ENCODE measurements at regions not wholly inside any gene's neighbourhood (a gene's known extent, or its start where the extent isn't known, plus 50 kb on each side); places are given as distances from the start of the nearest gene placed in this dataset.
"Not testable (repeated sequence)": the region's sequence is repeated elsewhere in the genome, so short reads cannot be mapped to it uniquely, and the experiment has no call there.

DNA sequence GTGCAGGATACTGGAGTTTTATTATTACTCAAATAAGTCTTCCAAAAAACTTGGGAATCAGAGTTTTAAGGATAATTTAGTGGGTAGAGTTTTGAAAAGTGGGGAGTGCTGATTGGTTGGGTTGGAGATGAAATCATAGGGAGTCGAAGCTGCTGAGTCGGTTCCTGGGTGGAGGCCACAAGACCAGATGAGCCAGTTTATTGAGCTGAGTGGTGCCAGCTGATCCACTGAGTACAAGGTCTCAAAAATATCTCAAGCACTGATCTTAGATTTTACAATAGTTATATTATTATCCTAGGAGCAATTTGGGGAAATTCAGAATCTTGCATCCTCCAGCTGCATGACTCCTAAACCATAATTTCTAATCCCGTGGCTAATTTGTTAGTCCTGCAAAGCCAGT lies 804.9 kb upstream of the SEMA6A start:
- WGBS, result 76% methylated on average over 3 of the region's 3 CpGs
- DNase-seq (ENCODE audit: low read depth in 6 of 9, low spot score in 9 of 9), result no peak

DNA sequence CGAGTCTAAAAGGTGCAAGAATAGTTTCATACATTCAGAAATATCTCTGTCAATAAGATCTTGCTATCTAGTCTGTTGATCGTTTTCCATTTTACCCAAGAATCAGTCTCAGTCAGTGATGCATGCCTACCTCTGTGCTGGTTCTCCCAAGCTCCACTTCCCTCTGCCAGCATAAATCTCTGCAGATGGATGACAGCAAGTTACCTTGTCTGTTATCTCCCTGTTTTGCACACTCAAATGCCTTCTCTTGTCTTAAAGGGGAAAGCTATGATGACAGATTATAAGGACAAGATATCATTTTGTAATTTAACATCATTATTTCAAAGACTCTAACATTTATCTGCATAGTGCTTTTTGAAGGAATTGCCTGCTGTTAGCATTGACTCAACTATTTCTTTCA lies 802.1 kb upstream of the SEMA6A start:
- H3K36me3 ChIP-seq (ENCODE audit: control insufficient read depth in 2 of 2, insufficient read depth in 2 of 2, low read length in 1 of 2), result no peaks in the 10 kb centered on the region
- H3K9me3 ChIP-seq (ENCODE audit: control insufficient read depth in 2 of 2, insufficient read depth in 1 of 2, low read length in 1 of 2), result no peaks in the 10 kb centered on the region
- H3K4me3 ChIP-seq (ENCODE audit: low read length in 2 of 2), result no peak overlapping the region
- DNase-seq (ENCODE audit: low read depth in 6 of 9, low spot score in 9 of 9), result no peak
- H3K27ac ChIP-seq (ENCODE audit: low read depth in 1 of 2, low read length in 1 of 2), result no peak overlapping the region
- 52% methylated on average over 2 of the region's 2 CpGs for WGBS
- no peaks in the 10 kb centered on the region for H3K4me1 ChIP-seq (ENCODE audit: control insufficient read depth in 2 of 2, insufficient read depth in 2 of 2, low read length in 2 of 2)
- no peaks in the 10 kb centered on the region for H3K27me3 ChIP-seq (ENCODE audit: control insufficient read depth in 2 of 2, insufficient read depth in 1 of 2, low read length in 1 of 2)

More for the DNA sequence above, 804.9 kb upstream of the SEMA6A start:
- Histone ChIP-seq H3K27ac (ENCODE audit: low read depth in 1 of 2, low read length in 1 of 2) (no peak overlapping the region), H3K4me3 (ENCODE audit: low read length in 2 of 2) (no peak overlapping the region), H3K36me3 (ENCODE audit: control insufficient read depth in 2 of 2, insufficient read depth in 2 of 2, low read length in 1 of 2) (no peaks in the 10 kb centered on the region), H3K27me3 (ENCODE audit: control insufficient read depth in 2 of 2, insufficient read depth in 1 of 2, low read length in 1 of 2) (no peaks in the 10 kb centered on the region), H3K4me1 (ENCODE audit: control insufficient read depth in 2 of 2, insufficient read depth in 2 of 2, low read length in 2 of 2) (no peaks in the 10 kb centered on the region), H3K9me3 (ENCODE audit: control insufficient read depth in 2 of 2, insufficient read depth in 1 of 2, low read length in 1 of 2) (no peaks in the 10 kb centered on the region)

DNA sequence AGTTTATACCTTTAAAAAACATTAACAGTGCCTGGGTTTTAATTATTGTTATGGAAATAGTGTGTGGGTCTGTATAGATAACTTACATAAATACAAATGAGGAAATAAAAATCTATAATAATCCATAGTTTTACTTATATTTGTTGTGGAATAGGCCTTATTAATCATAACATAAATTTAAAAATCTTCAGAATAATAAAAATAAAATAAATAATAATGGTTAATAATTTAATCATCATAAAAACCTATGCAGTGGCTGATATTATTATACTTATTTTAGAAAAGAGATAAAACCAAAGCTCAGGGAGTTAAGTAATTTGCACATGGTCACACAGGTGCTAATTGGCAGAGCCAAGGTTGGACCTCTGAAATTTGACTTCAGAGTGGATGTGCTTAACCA lies 785.3 kb upstream of the SEMA6A start:
- no peak for DNase-seq (ENCODE audit: low read depth in 6 of 9, low spot score in 9 of 9)
- Histone ChIP-seq H3K27ac (ENCODE audit: low read depth in 1 of 2, low read length in 1 of 2) (no peak overlapping the region), H3K4me3 (ENCODE audit: low read length in 2 of 2) (no peak overlapping the region), H3K9me3 (ENCODE audit: control insufficient read depth in 2 of 2, insufficient read depth in 1 of 2, low read length in 1 of 2) (no peaks in the 10 kb centered on the region), H3K27me3 (ENCODE audit: control insufficient read depth in 2 of 2, insufficient read depth in 1 of 2, low read length in 1 of 2) (no peaks in the 10 kb centered on the region), H3K36me3 (ENCODE audit: control insufficient read depth in 2 of 2, insufficient read depth in 2 of 2, low read length in 1 of 2) (no peaks in the 10 kb centered on the region), H3K4me1 (ENCODE audit: control insufficient read depth in 2 of 2, insufficient read depth in 2 of 2, low read length in 2 of 2) (no peaks in the 10 kb centered on the region)

DNA sequence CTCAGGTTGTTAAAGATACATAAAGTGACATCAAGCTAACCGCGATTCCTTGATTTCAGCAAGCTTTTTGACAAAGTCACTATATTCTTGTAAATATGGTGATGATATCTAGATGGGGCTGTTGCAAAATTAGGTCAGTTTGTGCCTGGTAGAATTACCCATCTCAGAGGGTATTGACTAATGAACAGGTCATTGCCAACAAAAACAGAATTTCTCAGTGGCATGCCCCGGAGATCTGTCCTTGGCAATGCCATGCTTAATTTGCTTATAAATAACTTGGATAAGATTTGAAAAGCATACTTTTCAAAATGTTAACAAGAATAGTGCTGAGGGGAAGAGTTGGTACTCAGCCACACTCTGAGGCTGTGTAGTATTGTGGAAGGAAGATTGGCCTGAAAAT lies 783.3 kb upstream of the SEMA6A start:
- H3K4me3 ChIP-seq (ENCODE audit: low read length in 2 of 2), result no peak overlapping the region
- no peak overlapping the region for H3K27ac ChIP-seq (ENCODE audit: low read depth in 1 of 2, low read length in 1 of 2)
- no peaks in the 10 kb centered on the region for H3K36me3 ChIP-seq (ENCODE audit: control insufficient read depth in 2 of 2, insufficient read depth in 2 of 2, low read length in 1 of 2)
- 74% methylated on average over 3 of the region's 3 CpGs for WGBS
- no peaks in the 10 kb centered on the region for H3K27me3 ChIP-seq (ENCODE audit: control insufficient read depth in 2 of 2, insufficient read depth in 1 of 2, low read length in 1 of 2)
- no peak for DNase-seq (ENCODE audit: low read depth in 6 of 9, low spot score in 9 of 9)
- H3K4me1 ChIP-seq (ENCODE audit: control insufficient read depth in 2 of 2, insufficient read depth in 2 of 2, low read length in 2 of 2), result no peaks in the 10 kb centered on the region
- no peaks in the 10 kb centered on the region for H3K9me3 ChIP-seq (ENCODE audit: control insufficient read depth in 2 of 2, insufficient read depth in 1 of 2, low read length in 1 of 2)

DNA sequence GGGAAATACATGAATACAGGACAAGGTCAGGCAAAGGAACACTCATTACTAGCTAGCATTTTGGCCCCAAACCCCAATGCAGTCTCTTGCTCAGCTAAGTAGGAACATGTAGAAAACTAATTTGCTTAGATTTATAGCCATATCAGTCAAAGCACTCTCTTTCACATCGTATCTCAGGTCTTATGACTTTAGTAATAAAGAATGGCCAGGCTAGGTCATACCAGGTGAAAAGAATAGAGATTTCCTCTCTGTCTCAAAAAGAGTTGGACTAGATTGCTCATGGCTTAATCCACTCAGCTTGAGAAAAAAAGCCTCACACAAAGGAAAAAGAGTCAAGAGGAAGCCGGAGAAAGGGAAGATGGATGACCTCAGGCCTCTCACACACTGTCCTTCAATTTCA lies 772.7 kb upstream of the SEMA6A start:
- no peaks in the 10 kb centered on the region for H3K36me3 ChIP-seq (ENCODE audit: control insufficient read depth in 2 of 2, insufficient read depth in 2 of 2, low read length in 1 of 2)
- no peaks in the 10 kb centered on the region for H3K27me3 ChIP-seq (ENCODE audit: control insufficient read depth in 2 of 2, insufficient read depth in 1 of 2, low read length in 1 of 2)
- H3K9me3 ChIP-seq (ENCODE audit: control insufficient read depth in 2 of 2, insufficient read depth in 1 of 2, low read length in 1 of 2), result no peaks in the 10 kb centered on the region
- 65% methylated on average over 2 of the region's 2 CpGs for WGBS
- H3K4me3 ChIP-seq (ENCODE audit: low read length in 2 of 2), result no peak overlapping the region
- no peak for DNase-seq (ENCODE audit: low read depth in 6 of 9, low spot score in 9 of 9)
- no peak overlapping the region for H3K27ac ChIP-seq (ENCODE audit: low read depth in 1 of 2, low read length in 1 of 2)
- no peaks in the 10 kb centered on the region for H3K4me1 ChIP-seq (ENCODE audit: control insufficient read depth in 2 of 2, insufficient read depth in 2 of 2, low read length in 2 of 2)

DNA sequence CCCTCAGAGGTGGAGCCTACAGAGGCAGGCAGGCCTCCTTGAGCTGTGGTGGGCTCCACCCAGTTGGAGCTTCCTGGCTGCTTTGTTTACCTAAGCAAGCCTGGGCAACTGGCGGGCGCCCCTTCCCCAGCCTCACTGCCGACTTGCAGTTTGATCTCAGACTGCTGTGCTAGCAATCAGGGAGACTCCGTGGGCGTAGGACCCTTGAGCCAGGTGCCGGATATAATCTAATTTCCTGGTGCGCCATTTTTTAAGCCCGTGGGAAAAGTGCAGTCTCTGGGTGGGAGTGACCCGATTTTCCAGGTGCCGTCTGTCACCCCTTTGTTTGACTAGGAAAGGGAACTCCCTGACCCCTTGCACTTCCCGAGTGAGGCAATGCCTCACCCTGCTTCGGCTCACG lies 769.1 kb upstream of the SEMA6A start:
- not testable (repeated sequence) for H3K4me3 ChIP-seq (ENCODE audit: low read length in 2 of 2); DNase-seq (ENCODE audit: low read depth in 6 of 9, low spot score in 9 of 9); H3K27me3 ChIP-seq (ENCODE audit: control insufficient read depth in 2 of 2, insufficient read depth in 1 of 2, low read length in 1 of 2); H3K36me3 ChIP-seq (ENCODE audit: control insufficient read depth in 2 of 2, insufficient read depth in 2 of 2, low read length in 1 of 2); H3K27ac ChIP-seq (ENCODE audit: low read depth in 1 of 2, low read length in 1 of 2); H3K4me1 ChIP-seq (ENCODE audit: control insufficient read depth in 2 of 2, insufficient read depth in 2 of 2, low read length in 2 of 2); H3K9me3 ChIP-seq (ENCODE audit: control insufficient read depth in 2 of 2, insufficient read depth in 1 of 2, low read length in 1 of 2)
- WGBS, result 85% methylated on average over 13 of the region's 13 CpGs

DNA sequence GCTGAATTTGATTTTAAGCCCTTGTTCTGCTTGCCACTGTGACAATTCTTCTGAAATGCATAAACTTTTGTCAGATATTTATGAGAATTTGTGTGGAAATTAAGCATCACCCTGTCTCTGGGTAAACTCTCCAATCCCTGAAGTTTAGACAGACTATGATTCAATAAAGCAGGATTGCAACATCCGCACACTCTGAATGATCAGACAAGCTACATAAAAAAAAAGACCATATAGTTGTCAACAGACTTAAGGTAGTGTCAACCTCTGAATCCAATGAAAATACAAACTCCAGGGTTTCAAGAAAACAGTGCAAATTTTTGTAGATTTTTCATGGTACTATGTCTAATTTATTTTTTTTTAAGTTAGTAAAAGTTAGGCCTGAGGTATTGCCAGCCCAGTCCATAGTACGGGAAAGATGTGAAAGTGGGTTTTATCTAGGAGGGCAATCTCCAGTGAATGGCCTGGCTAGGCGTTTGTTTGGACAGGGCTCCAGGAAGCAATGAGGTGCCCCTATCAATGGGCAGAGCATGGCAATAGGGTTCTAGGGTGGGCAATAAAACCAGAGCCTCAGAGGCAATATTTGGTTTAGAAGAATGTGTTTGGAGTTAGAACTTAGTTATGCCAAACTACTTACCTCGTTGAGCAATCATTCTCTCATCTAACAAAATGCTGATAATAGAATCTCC lies 762.6 kb upstream of the SEMA6A start:
- no peak for DNase-seq (ENCODE audit: low read depth in 6 of 9, low spot score in 9 of 9)
- H3K36me3 ChIP-seq (ENCODE audit: control insufficient read depth in 2 of 2, insufficient read depth in 2 of 2, low read length in 1 of 2), result no peaks in the 10 kb centered on the region
- WGBS, result 81% methylated on average over 4 of the region's 4 CpGs
- H3K4me1 ChIP-seq (ENCODE audit: control insufficient read depth in 2 of 2, insufficient read depth in 2 of 2, low read length in 2 of 2), result no peaks in the 10 kb centered on the region
- no peaks in the 10 kb centered on the region for H3K9me3 ChIP-seq (ENCODE audit: control insufficient read depth in 2 of 2, insufficient read depth in 1 of 2, low read length in 1 of 2)
- H3K27ac ChIP-seq (ENCODE audit: low read depth in 1 of 2, low read length in 1 of 2), result no peak overlapping the region
- H3K27me3 ChIP-seq (ENCODE audit: control insufficient read depth in 2 of 2, insufficient read depth in 1 of 2, low read length in 1 of 2), result no peaks in the 10 kb centered on the region
- no peak overlapping the region for H3K4me3 ChIP-seq (ENCODE audit: low read length in 2 of 2)

DNA sequence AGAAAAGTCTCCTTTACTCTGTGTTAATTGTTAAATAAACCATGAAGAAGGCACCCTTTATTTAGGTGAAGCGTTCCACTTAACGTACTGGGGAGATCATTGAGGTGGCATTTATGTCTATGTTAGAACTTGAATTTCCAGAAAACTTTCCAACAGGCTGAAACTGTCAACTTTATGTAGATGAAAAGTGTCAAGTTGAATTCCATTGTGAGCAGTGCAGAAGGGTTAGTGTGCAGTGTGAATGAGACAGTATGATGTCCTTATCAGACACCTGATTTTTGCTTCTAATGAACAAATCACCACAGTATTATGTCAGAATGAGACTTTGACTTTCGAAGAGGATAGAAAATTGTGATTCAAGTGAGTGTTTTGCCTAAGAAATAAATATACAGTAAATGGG lies 761.6 kb upstream of the SEMA6A start:
- no peaks in the 10 kb centered on the region for H3K4me1 ChIP-seq (ENCODE audit: control insufficient read depth in 2 of 2, insufficient read depth in 2 of 2, low read length in 2 of 2)
- no peak overlapping the region for H3K27ac ChIP-seq (ENCODE audit: low read depth in 1 of 2, low read length in 1 of 2)
- no peaks in the 10 kb centered on the region for H3K9me3 ChIP-seq (ENCODE audit: control insufficient read depth in 2 of 2, insufficient read depth in 1 of 2, low read length in 1 of 2)
- no peaks in the 10 kb centered on the region for H3K36me3 ChIP-seq (ENCODE audit: control insufficient read depth in 2 of 2, insufficient read depth in 2 of 2, low read length in 1 of 2)
- H3K27me3 ChIP-seq (ENCODE audit: control insufficient read depth in 2 of 2, insufficient read depth in 1 of 2, low read length in 1 of 2), result no peaks in the 10 kb centered on the region
- 86% methylated on average over 3 of the region's 3 CpGs for WGBS
- H3K4me3 ChIP-seq (ENCODE audit: low read length in 2 of 2), result no peak overlapping the region
- no peak for DNase-seq (ENCODE audit: low read depth in 6 of 9, low spot score in 9 of 9)

DNA sequence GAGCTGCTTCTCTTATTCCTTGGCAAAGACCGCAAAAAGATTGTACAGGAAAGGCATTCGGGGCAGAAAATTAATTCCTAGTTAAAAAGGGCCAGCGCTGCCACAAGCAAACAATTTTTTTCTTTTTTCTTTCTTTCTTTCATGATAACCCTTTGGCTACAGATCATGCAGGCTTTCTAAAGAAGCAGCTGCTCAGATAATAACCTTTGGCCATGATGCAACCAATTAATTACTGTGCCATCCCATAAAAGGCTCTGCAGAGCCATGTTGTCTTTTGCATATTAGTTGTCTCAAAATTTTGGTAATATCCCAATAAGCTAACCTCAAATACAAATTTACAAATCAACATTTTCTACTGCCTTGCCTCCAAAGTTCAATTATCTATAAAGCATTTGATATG lies 758.4 kb upstream of the SEMA6A start:
- Histone ChIP-seq H3K9me3 (ENCODE audit: control insufficient read depth in 2 of 2, insufficient read depth in 1 of 2, low read length in 1 of 2) (peaks cover 0 to 2% of the 10 kb centered on the region in 2 donors), H3K36me3 (ENCODE audit: control insufficient read depth in 2 of 2, insufficient read depth in 2 of 2, low read length in 1 of 2) (no peaks in the 10 kb centered on the region), H3K4me1 (ENCODE audit: control insufficient read depth in 2 of 2, insufficient read depth in 2 of 2, low read length in 2 of 2) (no peaks in the 10 kb centered on the region), H3K27me3 (ENCODE audit: control insufficient read depth in 2 of 2, insufficient read depth in 1 of 2, low read length in 1 of 2) (no peaks in the 10 kb centered on the region), H3K27ac (ENCODE audit: low read depth in 1 of 2, low read length in 1 of 2) (no peak overlapping the region), H3K4me3 (ENCODE audit: low read length in 2 of 2) (no peak overlapping the region)
- DNase-seq (ENCODE audit: low read depth in 6 of 9, low spot score in 9 of 9), result no peak
- WGBS, result 96% methylated on average over 3 of the region's 3 CpGs

DNA sequence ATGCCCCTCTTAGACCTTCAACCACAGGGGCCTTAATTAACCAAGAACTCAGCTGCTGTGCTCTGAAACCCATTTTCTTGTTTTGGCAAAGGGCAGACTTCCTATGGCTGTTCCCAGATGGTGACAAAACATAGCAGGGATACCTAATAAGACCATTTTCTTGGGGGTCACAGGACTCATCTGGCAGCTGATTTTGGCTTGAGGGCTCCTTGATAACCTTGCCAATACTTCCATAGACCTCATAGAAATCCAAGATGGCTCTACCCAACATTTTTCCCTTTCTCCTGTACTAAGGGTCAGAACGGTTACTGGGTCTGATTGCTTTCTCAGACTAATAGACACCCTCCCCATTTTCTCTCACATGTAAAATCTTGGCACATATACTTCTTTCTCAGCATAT lies 757.7 kb upstream of the SEMA6A start:
- Histone ChIP-seq H3K9me3 (ENCODE audit: control insufficient read depth in 2 of 2, insufficient read depth in 1 of 2, low read length in 1 of 2) (peaks cover 0 to 2% of the 10 kb centered on the region in 2 donors), H3K36me3 (ENCODE audit: control insufficient read depth in 2 of 2, insufficient read depth in 2 of 2, low read length in 1 of 2) (no peaks in the 10 kb centered on the region), H3K4me3 (ENCODE audit: low read length in 2 of 2) (no peak overlapping the region), H3K27me3 (ENCODE audit: control insufficient read depth in 2 of 2, insufficient read depth in 1 of 2, low read length in 1 of 2) (no peaks in the 10 kb centered on the region), H3K4me1 (ENCODE audit: control insufficient read depth in 2 of 2, insufficient read depth in 2 of 2, low read length in 2 of 2) (no peaks in the 10 kb centered on the region), H3K27ac (ENCODE audit: low read depth in 1 of 2, low read length in 1 of 2) (no peak overlapping the region)
- WGBS, result 96% methylated on average over 1 of the region's 1 CpG
- no peak for DNase-seq (ENCODE audit: low read depth in 6 of 9, low spot score in 9 of 9)

Measured in thymus (tissue), 11 donors.